RKO (cell line): ENCODE measurements at regions not wholly inside any gene's neighbourhood (a gene's known extent, or its start where the extent isn't known, plus 50 kb on each side); places are given as distances from the start of the nearest gene placed in this dataset.

Experiments
- DNase-seq: peaks from one replicate; pipeline ENCODE4 v3.0.0-alpha.2; 2016; ENCODE audit warnings: low spot score

DNA sequence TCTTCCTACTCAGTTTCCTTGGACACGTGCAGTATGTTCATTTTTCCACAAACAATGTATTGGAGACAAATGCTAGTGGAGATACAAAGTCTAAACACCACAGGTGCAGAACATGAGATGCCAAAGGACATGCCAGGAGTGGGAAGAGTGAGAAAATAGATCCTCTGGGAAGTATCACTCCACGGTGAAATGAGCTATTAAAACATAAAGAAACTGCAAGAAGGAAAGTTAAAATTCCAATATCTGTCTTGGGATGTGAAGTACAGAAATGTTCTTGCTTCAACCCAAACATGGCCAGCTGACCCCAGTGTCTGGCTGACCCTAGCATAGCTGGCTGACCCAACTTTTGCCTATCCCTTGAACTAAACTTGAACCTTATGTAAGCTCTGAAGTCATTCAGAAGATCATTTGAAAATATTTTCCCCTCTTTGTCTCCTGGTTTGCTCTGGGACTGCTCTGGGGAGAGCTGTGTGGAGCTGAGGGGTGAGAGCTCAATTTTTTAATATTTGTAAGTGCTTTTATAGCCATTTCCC is 59.5 kb downstream of the FZD1 start:
- DNase-seq, result no peak

DNA sequence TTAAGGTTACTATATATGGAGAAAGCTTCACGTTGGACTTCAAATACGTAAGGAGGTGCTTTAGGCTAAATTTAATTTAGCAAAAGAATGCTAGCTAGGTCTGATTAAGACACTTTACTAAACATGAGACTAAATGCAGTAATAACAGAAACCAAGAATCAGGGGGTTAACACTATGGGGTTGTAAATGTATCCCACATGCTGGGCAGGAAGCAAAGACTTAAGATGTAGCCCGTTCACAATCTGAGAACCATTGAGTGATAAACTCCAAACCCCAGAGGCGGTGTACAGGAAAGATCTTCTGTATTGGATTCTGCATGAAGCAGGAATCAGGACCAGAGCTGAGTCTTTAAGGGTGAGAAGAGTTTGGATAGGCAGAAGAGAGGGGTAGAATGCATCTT is 60.4 kb downstream of the FZD1 start:
- DNase-seq, result no peak

DNA sequence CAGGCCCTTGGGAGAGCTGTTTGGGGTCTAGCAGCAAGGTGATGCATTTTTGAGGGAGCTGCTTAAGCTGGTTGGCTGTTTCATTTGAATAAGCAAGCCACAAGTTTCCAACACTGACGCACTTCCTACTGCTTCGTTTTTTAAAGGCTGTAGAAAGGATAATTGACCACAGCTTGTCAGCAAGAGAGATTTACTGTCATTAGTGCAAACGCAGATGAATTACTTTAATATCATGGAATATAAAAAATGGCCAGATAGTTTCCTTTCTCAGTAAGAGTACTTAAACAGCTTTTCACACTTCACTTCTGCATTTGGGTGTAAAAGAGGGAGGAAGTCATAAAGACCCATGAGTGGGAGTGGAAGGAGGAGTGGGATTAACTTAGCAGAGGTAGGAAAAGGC is 61.5 kb downstream of the FZD1 start:
- no peak for DNase-seq

DNA sequence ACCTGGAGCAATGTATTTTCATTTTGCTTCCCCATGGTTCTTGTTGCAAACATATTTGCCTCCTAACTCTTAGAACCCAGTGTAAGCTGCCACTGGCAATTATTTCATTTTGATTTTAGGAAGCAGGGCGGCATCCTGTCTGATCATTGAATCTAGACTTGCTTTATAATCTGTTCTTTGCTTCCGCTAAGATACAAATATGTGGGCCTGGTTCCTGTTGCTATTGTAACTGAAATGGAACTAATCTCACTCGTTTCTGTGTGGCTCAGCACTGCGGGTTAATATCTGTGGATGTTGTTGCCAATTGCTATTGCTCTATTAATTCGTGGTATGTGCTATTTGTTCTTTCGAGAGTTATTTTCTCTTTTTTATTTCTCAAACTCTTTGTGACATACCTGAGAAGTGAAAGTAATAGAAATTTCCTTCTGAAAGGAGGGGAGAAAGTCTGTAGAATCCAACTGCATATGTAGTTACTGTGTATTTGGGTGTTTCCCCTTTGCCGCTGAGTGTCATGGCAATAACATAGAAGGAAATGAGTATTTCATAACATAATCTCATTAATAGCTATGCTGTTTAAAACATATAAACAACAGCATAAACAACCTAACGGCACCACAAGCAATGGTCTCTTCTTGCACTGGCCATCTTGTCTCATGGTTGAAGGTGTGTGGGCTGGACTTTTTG is 62.4 kb downstream of the FZD1 start:
- DNase-seq, result no peak

DNA sequence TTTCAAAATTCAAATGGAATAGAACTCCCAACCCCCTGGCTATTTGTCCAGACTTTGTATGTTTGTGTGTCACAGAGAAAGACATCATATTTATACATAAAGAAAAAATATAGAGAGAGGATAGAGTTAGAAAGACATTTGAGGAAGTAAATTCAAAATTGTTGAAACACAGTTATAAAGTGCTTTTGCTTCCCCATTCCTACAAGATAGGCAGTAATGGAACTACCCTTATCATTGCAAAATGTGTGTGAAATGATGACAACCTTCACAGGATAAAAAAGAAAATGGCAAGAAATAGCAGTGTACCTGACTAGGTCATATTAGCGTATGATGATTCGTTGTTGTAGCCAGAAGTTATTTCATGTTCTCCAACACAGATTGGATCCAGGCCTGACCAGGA is 63.1 kb downstream of the FZD1 start:
- no peak for DNase-seq

DNA sequence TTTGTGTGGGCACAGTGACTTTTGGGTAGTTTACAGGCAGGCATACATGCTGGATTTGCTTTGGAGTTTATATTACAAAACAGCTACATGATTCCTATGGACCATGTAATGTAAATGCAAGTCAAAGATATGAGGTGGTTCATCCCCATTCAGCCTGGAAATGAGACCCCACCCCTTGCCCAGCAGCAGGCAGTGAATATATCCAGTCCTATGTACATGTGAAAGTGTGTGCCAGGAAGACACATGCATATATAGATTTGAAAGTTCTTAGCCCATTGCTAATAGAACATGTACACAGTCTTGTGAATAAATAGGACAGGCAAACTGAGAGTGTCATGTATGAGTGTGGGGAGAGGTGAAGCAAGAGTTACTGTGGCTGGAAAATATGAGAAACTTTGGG is 65.3 kb downstream of the FZD1 start:
- no peak for DNase-seq

DNA sequence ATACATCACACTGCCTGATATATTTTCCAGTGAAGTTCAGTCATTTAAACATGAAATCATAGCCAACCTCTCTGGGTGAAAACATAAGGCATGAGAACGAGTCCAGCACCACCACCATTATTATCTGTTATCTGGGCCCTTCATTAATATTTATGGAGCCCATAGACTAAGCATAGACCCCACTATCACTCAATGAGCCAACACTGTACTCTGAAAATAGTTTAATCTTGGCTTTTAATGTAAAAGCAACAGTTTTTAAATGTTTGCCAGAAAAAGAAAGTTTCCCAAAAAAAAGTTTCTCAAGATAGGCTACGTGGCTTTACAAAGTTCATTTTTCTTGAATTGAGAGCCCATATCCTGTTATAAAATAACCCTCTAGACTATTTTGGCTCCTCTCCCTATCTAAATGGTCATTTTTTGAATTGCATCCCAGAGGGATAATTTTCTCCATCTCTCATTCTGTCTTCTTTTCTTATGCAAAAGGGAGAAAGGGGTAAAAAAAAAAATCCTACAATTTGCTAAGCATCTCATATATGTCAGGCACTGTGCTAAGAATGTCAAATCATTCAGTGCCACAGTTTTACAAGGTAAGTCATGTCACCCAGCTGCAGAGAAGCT is 66.1 kb downstream of the FZD1 start:
- no peak for DNase-seq

DNA sequence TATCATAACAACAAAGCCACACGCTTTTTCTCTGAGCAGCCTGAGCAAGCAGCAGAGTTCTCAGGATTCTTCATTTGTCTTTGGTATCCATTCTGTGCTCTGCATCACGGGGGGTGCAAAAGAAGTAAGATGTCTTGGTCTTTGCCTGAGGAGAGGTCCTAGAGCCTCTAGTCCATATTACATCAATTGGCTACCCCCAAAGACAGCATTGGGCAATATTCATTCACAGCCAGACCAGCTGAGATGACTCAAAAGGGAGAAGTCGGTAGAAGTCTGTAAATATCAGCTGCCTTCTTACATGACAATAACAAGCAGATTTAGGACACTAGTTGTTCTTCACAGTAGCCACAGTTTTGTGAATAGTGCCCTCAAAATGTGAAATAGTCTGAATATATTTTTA is 66.6 kb downstream of the FZD1 start:
- no peak for DNase-seq

DNA sequence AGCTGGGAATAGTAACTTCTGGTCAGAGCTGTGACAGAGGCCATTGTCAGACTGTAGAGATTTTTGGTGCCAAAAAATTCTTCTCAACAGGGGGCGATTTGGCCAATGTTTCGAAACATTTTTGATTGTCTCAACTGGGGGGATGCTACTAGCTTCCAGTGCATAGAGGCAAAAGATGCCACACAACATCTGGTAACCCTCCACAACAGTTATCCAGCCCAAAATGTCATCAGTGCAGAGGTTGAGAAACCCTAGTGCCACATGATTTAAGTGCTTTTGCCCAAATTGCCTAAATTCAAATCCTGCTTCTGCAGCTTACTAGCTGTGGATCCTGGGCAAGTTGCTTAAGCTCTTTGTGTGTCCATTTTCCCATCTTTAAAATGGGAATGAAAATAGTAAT is 71.9 kb downstream of the FZD1 start:
- no peak for DNase-seq

DNA sequence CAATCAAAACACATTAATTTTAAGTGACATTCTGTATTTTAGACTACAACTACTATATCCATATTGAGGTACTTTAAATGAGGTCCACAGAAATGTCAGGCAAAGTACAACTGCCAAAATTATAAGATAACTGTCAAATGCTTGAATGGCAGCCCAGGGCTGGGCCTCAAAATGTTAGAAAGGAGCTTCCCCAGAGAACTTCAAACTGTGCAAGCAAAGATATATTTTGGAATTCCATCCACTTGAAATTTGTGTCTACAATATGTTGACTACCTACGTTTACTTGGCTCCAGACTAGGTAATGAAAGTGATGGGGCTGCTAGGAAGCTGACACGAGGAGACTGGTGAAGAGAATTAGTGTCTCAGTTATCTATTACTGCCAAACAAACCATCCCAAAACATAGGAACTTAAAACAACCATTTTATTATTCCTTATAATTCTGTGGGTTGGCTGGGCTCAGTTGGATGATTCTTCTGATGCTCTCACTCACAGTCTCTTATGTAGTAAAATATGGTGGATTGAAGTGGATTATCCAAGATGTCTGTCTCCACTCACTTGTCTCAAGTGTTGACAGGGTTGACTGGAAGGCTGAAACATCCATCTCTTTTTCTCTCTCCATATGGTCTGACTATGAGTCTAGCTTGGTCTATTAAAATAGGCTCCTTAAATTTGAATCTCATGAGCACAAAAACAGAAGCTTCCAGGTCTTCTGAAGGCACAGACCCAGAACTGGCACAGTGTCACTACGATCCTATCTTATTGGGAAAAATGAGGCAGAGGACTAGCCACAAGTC is 74.2 kb downstream of the FZD1 start:
- DNase-seq, result no peak

DNA sequence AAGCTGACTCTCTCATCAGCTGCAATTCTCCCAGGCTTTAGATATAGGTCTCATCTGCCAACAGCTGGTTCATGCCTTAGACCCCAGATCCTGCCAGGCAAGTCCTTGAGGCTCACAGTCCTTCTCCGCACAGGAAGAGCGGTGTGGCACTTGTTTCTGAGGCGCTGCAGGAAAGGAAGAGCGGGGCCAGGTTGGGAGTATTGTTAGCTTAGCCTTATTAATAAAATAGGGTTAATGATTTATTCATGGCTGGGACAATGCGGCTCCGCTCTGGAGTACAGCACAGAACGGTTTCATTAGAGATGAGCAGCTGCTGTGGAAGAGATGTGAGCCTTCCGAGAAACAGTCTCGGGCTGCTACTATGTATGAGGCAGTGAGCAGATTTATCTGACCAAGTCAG is 78.1 kb downstream of the FZD1 start:
- DNase-seq, result no peak

DNA sequence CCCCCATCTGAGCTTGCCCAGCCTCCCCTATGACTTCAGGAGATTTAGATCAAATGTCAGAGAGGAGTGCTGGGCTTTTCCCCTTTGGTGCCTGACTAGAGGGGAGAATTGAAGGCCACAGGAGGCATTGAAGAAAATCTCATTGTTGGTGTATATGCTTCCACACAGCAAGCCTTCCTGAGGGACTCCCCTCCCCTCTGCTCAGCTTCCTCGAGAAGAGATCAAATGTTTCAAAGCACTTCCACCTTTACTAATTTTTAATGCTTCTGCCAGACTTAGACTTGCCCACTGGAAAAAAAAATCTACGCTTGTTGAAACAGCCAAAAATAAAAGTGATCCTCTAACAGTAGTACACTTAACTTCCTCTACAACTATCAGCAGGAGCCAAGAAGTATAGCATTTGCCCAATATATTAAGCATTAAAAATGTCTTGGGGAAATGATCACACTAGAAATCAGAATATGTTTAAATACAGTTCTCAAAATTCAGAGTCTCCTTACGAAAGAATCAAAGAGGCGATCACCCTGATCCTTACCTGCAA is 79.3 kb downstream of the FZD1 start:
- no peak for DNase-seq

DNA sequence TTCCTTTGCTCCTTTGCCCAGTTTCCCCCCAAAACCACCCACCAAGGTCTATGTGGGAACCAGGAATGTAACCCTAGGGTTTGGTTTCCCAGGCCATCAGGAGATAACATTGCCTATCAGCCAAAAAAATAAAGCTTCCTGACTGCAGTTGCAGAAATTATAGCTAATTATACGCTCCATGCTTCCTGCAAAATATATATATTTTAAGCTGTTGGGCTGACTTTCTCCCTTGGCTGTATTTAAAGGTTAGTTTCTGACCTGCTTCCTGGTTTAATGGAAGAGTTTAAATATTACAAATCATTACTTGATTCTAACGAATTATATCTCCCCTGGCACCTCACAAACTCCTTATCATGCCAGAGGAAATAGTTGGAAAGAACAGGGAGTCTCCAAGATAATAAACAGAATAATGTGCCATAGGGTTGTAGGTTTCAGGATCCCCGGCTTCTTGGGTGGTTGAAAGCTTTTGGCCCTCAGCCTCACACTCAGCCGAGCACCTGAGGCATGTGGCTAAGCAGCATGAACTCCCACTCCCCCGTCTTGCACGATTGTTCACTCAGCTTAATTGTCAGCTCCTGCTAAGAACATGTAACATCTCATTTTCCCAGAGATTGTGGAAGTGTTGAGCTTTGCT is 79.9 kb downstream of the FZD1 start:
- no peak for DNase-seq

DNA sequence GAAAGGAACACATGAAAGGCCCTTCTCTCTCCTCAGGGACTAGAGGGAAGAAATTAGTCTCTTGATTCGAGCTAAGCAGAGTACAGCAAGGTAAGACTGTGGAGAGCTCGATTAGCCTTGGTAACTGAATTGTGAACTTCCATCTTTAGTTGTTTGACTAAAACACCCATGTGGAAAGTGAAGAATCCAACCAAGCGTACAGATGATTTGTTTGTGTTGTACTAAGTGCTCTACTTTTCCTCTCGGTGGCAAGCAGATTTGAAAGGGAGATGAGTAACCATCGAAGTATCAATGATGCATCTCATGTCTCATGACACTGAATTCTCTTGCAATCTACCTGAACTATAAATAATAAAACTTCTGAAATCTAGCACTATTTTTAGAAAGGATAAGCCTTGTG is 80.7 kb downstream of the FZD1 start:
- no peak for DNase-seq

DNA sequence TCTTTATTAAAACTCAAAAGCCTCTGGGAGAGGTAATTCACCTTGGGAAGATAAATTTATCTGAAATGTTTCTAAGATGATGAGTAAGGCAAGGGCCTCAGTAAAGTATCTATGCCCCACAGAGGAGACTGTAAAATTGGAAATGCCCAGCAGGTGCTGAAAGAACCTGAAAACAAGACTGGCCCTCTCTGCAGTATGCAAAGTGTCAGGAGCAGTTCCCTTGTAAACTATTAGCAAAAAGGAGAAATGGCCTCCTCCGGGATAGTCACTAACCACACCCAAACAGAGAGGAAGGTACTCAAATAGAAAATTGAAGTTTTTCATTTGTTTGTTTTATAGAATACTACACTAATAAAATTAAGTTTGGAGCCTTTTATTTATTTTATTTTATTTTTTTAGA is 81.2 kb downstream of the FZD1 start:
- DNase-seq, result no peak

DNA sequence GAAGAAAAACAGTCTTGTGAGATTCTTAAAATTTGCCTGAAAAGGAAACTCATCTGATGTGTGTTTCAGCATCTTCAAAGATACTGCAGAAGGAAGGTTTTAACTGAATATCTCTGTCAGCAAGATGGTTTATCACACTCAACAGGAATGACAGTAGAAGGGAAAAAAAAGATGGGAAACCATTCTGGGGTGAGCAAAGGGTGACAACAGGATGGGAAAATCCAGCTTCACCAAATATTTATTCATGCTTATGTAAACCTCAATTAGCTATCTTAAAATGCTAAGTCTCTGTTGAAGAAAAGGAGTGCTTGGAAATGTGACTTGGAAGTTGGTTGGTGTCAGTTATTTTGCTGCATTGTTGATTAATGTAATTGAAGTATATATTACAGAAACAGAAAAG is 82.2 kb downstream of the FZD1 start:
- no peak for DNase-seq

DNA sequence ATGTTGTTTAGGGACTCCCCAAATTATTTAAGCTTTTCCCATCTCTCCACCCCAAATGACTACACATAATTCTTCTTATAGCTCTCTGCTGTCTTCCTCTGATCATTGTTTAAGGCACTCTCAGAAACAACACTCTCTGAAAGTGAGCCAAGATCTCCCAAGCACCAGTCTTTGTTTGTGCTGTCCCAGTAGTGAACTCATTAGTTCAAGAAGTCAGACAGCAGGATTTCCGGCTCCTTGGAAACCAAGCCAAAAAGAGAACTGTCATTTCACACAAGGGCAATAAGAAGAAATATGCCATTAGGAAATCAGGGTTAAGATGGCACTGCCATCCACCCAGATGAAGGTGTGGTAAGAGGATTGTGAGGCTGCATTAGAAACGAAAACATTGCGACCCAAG is 83.1 kb downstream of the FZD1 start:
- DNase-seq, result no peak

DNA sequence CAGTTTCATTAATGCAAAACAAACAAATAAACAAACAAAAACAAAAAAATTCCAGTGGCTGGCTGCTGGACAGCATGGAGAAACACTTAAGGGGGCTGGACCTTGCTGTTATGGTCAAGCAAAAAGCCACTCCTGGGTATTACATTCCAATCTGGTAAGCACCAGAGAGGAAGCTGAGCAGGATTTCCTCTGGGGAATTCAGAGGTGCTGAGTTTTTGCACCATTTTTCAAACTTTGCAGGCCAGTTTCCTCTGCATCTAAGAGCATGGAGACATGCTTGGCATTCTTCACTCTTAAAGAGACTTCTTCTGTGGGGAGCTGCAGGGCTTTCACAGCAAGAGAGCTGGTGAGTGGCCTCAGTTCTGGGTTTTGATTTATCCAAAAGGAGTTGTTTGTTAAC is 84.5 kb downstream of the FZD1 start:
- no peak for DNase-seq

DNA sequence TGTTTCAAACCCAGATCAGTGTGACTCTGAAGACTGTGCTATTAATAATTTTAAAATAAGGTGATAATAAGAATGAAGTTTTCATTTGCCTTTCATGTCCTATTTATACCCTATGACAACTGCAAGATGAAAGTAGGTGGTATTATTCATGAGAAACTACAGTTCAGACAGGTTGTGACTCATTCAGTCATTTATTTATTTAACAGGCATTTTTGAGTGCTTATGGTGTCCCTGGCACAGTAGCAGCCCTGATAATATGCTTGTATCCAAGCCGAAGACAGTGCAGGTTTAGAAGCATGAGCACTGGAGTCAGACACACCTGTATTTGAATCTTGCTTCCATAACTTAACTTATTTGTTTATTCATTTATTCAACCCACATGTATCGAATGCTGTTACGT is 87.1 kb downstream of the FZD1 start:
- DNase-seq, result peak; percentile 66

DNA sequence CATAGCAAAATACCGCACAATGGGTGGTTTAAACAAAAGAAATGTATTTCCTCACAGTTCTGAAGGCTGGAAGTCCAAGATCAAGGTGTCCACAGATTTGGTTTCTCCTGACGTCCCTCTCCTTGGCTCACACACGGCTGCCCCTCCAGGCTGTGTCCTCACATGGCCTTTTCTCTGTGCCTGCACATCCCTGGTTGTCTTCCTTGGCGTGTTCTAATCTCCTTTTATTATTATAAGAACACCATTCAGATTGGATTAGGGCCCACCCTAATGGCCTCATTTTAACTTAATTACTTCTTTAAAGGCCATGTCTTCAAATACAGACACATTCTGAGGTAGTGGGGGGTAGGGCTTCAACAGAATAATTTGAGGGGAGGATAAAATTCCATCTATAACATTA is 87.9 kb downstream of the FZD1 start:
- DNase-seq, result no peak

DNA sequence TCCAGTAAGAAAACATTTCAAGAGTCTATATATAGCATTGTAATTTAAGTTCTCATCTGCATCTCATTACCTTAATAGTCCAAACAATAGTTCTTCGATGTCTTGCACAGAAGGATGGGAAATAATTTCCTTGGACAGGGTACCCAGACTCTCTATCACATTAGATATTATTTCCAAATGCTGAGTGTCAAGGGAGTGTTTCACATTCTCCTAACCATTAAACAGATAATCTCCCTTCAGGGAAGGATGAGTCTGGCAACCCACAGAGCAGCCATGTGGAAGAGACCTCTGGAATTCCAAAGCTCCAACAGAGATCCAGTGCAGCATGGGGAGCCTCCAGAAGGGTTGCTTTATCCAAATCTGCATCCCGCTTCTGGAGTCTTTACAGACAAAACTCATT is 89.6 kb downstream of the FZD1 start:
- DNase-seq, result no peak

DNA sequence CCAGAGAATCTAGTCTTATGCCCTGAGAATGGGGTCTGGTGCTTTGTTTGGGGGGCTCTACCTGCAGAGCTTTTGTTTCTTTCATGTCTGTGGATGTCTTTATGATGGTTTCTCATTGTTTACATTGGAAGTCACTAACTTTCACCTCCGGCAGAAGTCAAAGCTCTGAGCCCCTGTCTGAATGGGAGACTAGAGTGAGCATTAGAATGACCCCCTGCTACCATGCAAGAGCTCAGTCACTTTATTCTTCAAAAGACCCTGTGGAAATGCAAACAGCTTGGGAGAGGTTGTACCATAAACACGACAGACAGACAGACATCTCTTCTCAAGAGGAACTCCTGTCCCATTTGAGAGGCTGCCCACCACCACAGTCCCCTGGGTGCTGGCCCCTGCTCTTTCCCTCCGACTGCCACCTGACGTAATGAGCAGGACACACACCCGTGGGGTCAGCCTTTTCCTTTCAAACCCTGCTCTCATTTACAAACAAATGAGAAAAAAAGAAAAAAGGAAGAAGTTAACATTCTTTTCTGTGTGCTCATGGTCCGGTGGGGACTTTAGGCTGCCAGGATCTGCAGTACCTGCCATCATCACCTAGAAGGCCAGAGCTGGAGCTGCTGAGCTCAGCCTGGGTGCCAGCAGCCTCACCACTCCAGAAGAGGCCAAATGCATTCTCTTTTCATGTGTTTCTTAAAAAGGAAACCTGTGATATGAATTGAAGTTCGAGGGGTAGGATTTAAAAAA is 91.6 kb downstream of the FZD1 start:
- no peak for DNase-seq
